CD4-positive, alpha-beta T cell (primary cell): ENCODE measurements at regions not wholly inside any gene's neighbourhood (a gene's known extent, or its start where the extent isn't known, plus 50 kb on each side); places are given as distances from the start of the nearest gene placed in this dataset.

ENCODE experiments used
- ATAC-seq: fragments of 200-7000 bp; cut with Tn5 transposase; one replicate; pipeline ENCODE4 v1.10.0; 2022; ENCODE audit warnings: mild to moderate bottlenecking; ENCODE audit not compliant: poor library complexity
- CTCF ChIA-PET: fragments of 350-600 bp; sonication (Branson Sonifier 250); formaldehyde crosslinking; loops from one replicate; lab custom pipeline; 2021; ENCODE audit warnings: antibody characterized with exemption, inconsistent platforms; lab: Charles Lee
- POLR2A ChIA-PET: fragments of 350-600 bp; sonication (Branson Sonifier 250); formaldehyde crosslinking; loops from one replicate; lab custom pipeline; 2021; ENCODE audit warnings: antibody characterized with exemption, inconsistent platforms; lab: Charles Lee
- DNase-seq, 14 experiments: peaks; one replicate each; pipeline ENCODE4 v3.0.0-alpha.2; 2013 to 2020; ENCODE audit warnings: mixed read lengths in 2 of 14
- H3K27ac ChIP-seq, 2 donors: one replicate each; pipeline versions ENCODE4 v1.5.1 to v1.7.0; 2013; ENCODE audit warnings: low read length in 2 of 2, low read depth in 1 of 2, mild to moderate bottlenecking in 1 of 2
- H3K27me3 ChIP-seq, 2 experiments: 1 replicate in 1 of 2; 2 replicates in 1 of 2; pipeline versions ENCODE4 v1.6.1 to v1.7.0; 2013; ENCODE audit warnings: low read length in 2 of 2, control low read depth in 1 of 2, mild to moderate bottlenecking in 1 of 2, moderate library complexity in 1 of 2; ENCODE audit not compliant: insufficient read depth in 2 of 2, control insufficient read depth in 1 of 2
- H3K36me3 ChIP-seq: one replicate; pipeline ENCODE4 v1.6.1; 2013; ENCODE audit warnings: low read length, control low read depth; ENCODE audit not compliant: insufficient read depth
- H3K4me1 ChIP-seq: one replicate; pipeline ENCODE4 v1.6.1; 2013; ENCODE audit warnings: low read length, control low read depth; ENCODE audit not compliant: insufficient read depth
- H3K4me3 ChIP-seq: one replicate; pipeline ENCODE4 v1.5.1; 2013; ENCODE audit warnings: mild to moderate bottlenecking, low read length, moderate library complexity
- H3K9me3 ChIP-seq, 2 experiments: 1 replicate in 1 of 2; 2 replicates in 1 of 2; pipeline versions ENCODE4 v1.6.1 to v1.7.0; 2013; ENCODE audit warnings: low read length in 2 of 2, mild to moderate bottlenecking in 2 of 2, control low read depth in 1 of 2, moderate library complexity in 1 of 2; ENCODE audit not compliant: control insufficient read depth in 1 of 2, insufficient read depth in 1 of 2
- H3K27ac Mint-ChIP-seq: one replicate; pipeline ENCODE4 v1.8.0; 2020; ENCODE audit warnings: mixed read lengths
- H3K27me3 Mint-ChIP-seq: one replicate; pipeline ENCODE4 v1.8.0; 2021; ENCODE audit warnings: mixed read lengths
- H3K36me3 Mint-ChIP-seq: one replicate; pipeline ENCODE4 v1.8.0; 2021; ENCODE audit warnings: low read depth, mixed read lengths
- H3K4me1 Mint-ChIP-seq: one replicate; pipeline ENCODE4 v1.8.0; 2021; ENCODE audit warnings: low read depth, mixed read lengths
- H3K4me3 Mint-ChIP-seq: one replicate; pipeline ENCODE4 v1.8.0; 2020; ENCODE audit warnings: mild to moderate bottlenecking, mixed read lengths
- H3K9me3 Mint-ChIP-seq: one replicate; pipeline ENCODE4 v1.8.0; 2020; ENCODE audit warnings: mixed read lengths
- CTCF ChIP-seq: fragments of 200-600 bp; IDR thresholded peaks from one replicate; pipeline ENCODE4 v1.8.0; 2022; ENCODE audit warnings: antibody characterized with exemption, mild to moderate bottlenecking
- intact Hi-C, 2 experiments: fragments of 100-400 bp; cut with DNase I in 1 of 2; cut with micrococcal nuclease in 1 of 2; formaldehyde crosslinking; loops; one replicate each; pipeline versions ENCODE4 v1.15.1 to v1.9.0; 2023 to 2025; cut with DNase I, micrococcal nuclease

GRCh38 chr20:48284837-48285236 lies 499.6 kb upstream of the SULF2 start:
- H3K4me1 ChIP-seq = no peaks in the 10 kb centered on the region
- H3K27ac ChIP-seq = no peak overlapping the region
- no peaks in the 10 kb centered on the region for H3K9me3 ChIP-seq
- ChIA-PET POLR2A (no interaction called here), CTCF (no interaction called here)
- Mint-ChIP-seq H3K27ac (no peak overlapping the region), H3K36me3 (no peaks in the 10 kb centered on the region), H3K4me3 (no peak overlapping the region), H3K9me3 (no peaks in the 10 kb centered on the region), H3K27me3 (peaks cover 27% of the 10 kb centered on the region), H3K4me1 (no peaks in the 10 kb centered on the region)
- no peaks in the 10 kb centered on the region for H3K36me3 ChIP-seq
- intact Hi-C loops = no loop called here
- DNase-seq (no peak), ATAC-seq (no peak)
- H3K4me3 ChIP-seq = no peak overlapping the region
- H3K27me3 ChIP-seq = peaks cover 0 to 6% of the 10 kb centered on the region in 2 experiments
- no peak for TF ChIP-seq CTCF

- H3K27me3 ChIP-seq = peaks cover 0 to 6% of the 10 kb centered on the region in 2 experiments
- ChIA-PET POLR2A (no interaction called here), CTCF (no interaction called here)
- Mint-ChIP-seq H3K27ac (no peak overlapping the region), H3K27me3 (peaks cover 31% of the 10 kb centered on the region), H3K4me3 (no peak overlapping the region), H3K4me1 (no peaks in the 10 kb centered on the region), H3K9me3 (no peaks in the 10 kb centered on the region), H3K36me3 (no peaks in the 10 kb centered on the region)
- no peaks in the 10 kb centered on the region for H3K36me3 ChIP-seq
- DNase-seq = no peak
- no peaks in the 10 kb centered on the region for H3K4me1 ChIP-seq
- no peak overlapping the region for H3K27ac ChIP-seq
- intact Hi-C loops = no loop called here
- no peaks in the 10 kb centered on the region for H3K9me3 ChIP-seq
- no peak overlapping the region for H3K4me3 ChIP-seq
- no peak for TF ChIP-seq CTCF
- no peak for ATAC-seq
These were observed 499.0 kb upstream of the SULF2 start for GRCh38 chr20:48284315-48284714.

- H3K36me3 ChIP-seq = no peaks in the 10 kb centered on the region
- H3K27me3 ChIP-seq = peaks cover 0 to 6% of the 10 kb centered on the region in 2 experiments
- Mint-ChIP-seq H3K9me3 (no peaks in the 10 kb centered on the region), H3K4me1 (no peaks in the 10 kb centered on the region), H3K4me3 (no peak overlapping the region), H3K36me3 (no peaks in the 10 kb centered on the region), H3K27me3 (peaks cover 32% of the 10 kb centered on the region), H3K27ac (no peak overlapping the region)
- no peak for ATAC-seq
- no peaks in the 10 kb centered on the region for H3K4me1 ChIP-seq
- CTCF ChIA-PET = no interaction called here
- H3K27ac ChIP-seq = no peak overlapping the region
- DNase-seq = no peak
- intact Hi-C loops = no loop called here
- POLR2A ChIA-PET = no interaction called here
- no peaks in the 10 kb centered on the region for H3K9me3 ChIP-seq
- no peak for TF ChIP-seq CTCF
- H3K4me3 ChIP-seq = no peak overlapping the region
These were observed 498.3 kb upstream of the SULF2 start for GRCh38 chr20:48283470-48284110.
